ENCODE measurements at regions not wholly inside any gene's neighbourhood (a gene's known extent, or its start where the extent isn't known, plus 50 kb on each side); places are given as distances from the start of the nearest gene placed in this dataset.

- DNase-seq (ENCODE audit: low read depth), result no peak
- no peak overlapping the region for H3K4me3 ChIP-seq (ENCODE audit: low read depth, low read length)
- TF ChIP-seq, protein P1, sequence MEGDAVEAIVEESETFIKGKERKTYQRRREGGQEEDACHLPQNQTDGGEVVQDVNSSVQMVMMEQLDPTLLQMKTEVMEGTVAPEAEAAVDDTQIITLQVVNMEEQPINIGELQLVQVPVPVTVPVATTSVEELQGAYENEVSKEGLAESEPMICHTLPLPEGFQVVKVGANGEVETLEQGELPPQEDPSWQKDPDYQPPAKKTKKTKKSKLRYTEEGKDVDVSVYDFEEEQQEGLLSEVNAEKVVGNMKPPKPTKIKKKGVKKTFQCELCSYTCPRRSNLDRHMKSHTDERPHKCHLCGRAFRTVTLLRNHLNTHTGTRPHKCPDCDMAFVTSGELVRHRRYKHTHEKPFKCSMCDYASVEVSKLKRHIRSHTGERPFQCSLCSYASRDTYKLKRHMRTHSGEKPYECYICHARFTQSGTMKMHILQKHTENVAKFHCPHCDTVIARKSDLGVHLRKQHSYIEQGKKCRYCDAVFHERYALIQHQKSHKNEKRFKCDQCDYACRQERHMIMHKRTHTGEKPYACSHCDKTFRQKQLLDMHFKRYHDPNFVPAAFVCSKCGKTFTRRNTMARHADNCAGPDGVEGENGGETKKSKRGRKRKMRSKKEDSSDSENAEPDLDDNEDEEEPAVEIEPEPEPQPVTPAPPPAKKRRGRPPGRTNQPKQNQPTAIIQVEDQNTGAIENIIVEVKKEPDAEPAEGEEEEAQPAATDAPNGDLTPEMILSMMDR (conservative IDR thresholded peaks at IDR 0.05; ENCODE audit: low read depth, low read length), result no peak
These were observed 852.3 kb upstream of the ALCAM start for GRCh38 chr3:104514371-104514770.

DNA sequence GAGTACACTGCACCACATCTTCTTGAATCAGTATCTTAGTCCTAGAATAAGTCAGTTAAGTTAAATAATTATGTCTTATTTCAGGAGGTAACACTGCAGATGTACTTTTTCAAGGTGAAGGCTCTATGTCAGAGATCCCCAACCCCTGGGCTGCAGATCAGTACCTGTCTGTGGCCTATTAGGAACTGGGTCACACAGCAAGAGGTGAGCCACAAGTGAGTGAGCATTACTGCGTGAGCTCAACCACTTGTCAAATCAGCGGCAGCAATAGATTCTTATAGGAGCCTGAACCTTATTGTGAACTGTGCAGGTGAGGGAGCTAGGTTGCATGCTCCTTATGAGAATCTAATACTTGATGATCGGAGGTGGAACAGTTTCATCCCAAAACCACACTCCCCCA, 851.9 kb upstream of the ALCAM start:
- TF ChIP-seq, protein P1 (conservative IDR thresholded peaks at IDR 0.05; ENCODE audit: low read depth, low read length), result no peak
- H3K4me3 ChIP-seq (ENCODE audit: low read depth, low read length), result no peak overlapping the region
- no peak for DNase-seq (ENCODE audit: low read depth)

DNA sequence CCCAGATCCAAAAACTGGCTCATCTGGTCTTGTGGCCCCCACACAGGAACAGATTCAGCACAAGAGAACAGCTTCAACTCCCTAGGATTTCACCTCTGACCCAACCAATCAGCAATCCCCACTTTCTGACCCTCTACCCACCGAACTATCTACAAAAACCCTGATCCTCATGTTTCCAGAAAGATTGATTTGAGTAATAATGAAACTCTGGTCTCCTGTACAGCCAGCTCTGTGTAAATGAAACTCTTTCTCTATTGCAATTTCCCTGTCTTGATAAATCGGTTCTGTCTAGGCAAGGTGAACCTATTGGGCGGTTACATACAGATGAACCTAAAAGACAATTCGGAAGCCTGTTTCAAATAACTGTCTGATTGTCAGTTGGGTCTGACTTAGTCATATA, 847.6 kb upstream of the ALCAM start:
- H3K4me3 ChIP-seq (ENCODE audit: low read depth, low read length), result no peak overlapping the region
- TF ChIP-seq, protein P1 (conservative IDR thresholded peaks at IDR 0.05; ENCODE audit: low read depth, low read length), result no peak

GRCh38 chr3:104519468-104520227, 847.1 kb upstream of the ALCAM start:
- DNase-seq (ENCODE audit: low read depth), result no peak
- TF ChIP-seq, protein P1 (conservative IDR thresholded peaks at IDR 0.05; ENCODE audit: low read depth, low read length), result no peak
- no peak overlapping the region for H3K4me3 ChIP-seq (ENCODE audit: low read depth, low read length)

More for the DNA sequence above, 847.6 kb upstream of the ALCAM start:
- no peak for DNase-seq (ENCODE audit: low read depth)

GRCh38 chr3:104520228-104520655, 846.5 kb upstream of the ALCAM start:
- TF ChIP-seq, protein P1 (conservative IDR thresholded peaks at IDR 0.05; ENCODE audit: low read depth, low read length), result no peak
- no peak for DNase-seq (ENCODE audit: low read depth)
- H3K4me3 ChIP-seq (ENCODE audit: low read depth, low read length), result no peak overlapping the region

DNA sequence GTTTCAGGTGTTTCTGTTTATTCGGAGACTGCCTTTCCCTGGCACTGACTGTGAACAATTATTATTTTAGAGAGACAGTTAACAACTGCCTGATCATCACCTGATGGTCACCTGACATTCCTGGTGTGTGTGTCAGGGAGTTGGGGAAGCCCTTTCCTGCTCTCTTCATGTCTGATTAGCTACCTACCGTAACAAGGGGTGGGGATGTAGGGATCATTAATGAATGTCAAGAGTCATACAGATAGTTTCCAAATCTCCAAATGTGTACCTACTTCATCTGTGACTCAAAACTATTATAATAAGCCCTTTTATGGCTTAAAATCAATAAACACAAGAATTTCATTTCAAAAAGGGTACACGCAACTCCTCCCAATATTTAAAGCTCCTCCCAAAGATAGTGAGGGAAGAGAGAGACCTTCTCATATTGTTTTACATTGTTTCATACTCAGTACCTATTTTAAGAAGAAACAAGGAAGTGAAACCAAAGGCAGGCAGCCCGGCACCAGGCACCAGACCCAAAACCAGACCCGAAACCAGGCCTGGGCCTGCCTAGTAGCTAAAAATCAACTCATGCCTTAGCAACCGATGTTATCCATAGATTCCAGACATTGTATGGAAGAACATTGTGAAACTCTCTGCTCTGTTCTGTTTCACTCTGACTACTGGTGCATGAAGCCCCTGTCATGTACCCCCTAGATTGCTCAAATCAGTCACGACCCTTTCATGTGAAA, 844.9 kb upstream of the ALCAM start:
- no peak for DNase-seq (ENCODE audit: low read depth)
- TF ChIP-seq, protein P1 (conservative IDR thresholded peaks at IDR 0.05; ENCODE audit: low read depth, low read length), result no peak
- H3K4me3 ChIP-seq (ENCODE audit: low read depth, low read length), result no peak overlapping the region
